MM.1S (cell line): ENCODE measurements at regions not wholly inside any gene's neighbourhood (a gene's known extent, or its start where the extent isn't known, plus 50 kb on each side); places are given as distances from the start of the nearest gene placed in this dataset.

ENCODE experiments used
- EZH2 ChIP-seq: fragments of 300-600 bp; sonication (generic); optimal IDR thresholded peaks from 2 replicates; pipeline ENCODE3; 2017; ENCODE audit warnings: low read depth, mild to moderate bottlenecking, antibody characterized with exemption, low read length, mixed read lengths
- TF ChIP-seq, protein P1 (sequence below): fragments of 300-600 bp; sonication (generic); IDR thresholded peaks from 2 replicates; pipeline ENCODE4 v1.5.1; 2016; ENCODE audit warnings: antibody characterized with exemption, low read length, mixed read lengths

DNA sequence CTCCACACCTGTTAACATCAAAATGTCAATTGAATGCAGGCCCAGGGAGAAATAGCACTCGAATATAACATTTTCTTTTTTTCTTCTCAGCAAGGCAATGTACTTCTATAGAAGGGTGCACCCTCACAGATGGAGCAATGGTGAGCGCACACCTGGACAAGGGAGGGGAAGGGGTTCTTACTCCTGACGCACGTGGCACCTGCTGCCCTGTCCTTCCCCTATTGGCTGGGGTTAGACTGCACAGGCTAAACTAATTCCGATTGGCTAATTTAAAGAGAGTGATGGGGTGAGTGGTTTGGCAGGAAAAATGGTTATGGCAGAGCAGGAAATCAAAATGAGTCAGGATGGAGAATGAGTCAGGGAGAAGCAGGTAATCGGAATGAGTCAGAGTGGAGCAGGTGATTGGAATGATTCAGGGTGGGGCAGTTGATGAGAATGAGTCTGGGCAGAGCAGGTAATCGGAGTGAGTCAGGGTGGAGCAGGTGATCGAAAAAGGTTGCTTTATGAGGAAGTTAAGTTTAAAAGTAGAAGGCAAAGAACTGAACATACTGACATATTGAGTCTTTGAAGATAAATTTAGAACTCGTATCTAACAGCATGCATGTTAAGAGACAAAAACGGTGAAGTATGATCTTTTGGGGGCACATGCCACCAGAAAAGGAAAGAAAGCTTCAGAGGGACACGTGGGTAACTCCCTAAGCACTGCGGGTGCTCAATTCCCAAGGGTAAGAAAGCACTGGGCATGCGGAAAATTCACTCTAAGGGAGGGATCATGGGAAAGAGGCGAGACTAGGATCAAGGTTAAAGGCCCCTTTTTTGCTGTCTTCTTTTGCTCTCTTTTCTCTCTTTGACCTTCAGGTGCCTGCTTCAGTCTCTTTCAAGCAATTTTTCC lies 72.9 kb upstream of the GALNT15 start:
- TF ChIP-seq, protein P1, sequence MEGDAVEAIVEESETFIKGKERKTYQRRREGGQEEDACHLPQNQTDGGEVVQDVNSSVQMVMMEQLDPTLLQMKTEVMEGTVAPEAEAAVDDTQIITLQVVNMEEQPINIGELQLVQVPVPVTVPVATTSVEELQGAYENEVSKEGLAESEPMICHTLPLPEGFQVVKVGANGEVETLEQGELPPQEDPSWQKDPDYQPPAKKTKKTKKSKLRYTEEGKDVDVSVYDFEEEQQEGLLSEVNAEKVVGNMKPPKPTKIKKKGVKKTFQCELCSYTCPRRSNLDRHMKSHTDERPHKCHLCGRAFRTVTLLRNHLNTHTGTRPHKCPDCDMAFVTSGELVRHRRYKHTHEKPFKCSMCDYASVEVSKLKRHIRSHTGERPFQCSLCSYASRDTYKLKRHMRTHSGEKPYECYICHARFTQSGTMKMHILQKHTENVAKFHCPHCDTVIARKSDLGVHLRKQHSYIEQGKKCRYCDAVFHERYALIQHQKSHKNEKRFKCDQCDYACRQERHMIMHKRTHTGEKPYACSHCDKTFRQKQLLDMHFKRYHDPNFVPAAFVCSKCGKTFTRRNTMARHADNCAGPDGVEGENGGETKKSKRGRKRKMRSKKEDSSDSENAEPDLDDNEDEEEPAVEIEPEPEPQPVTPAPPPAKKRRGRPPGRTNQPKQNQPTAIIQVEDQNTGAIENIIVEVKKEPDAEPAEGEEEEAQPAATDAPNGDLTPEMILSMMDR: no peak
- TF ChIP-seq EZH2: no peak
